Stromal cell of bone marrow (primary cell): ENCODE measurements at regions not wholly inside any gene's neighbourhood (a gene's known extent, or its start where the extent isn't known, plus 50 kb on each side); places are given as distances from the start of the nearest gene placed in this dataset.
"Not testable (repeated sequence)": the region's sequence is repeated elsewhere in the genome, so short reads cannot be mapped to it uniquely, and the experiment has no call there.

Experiments
- DNase-seq: peaks from one replicate; pipeline ENCODE4 v3.0.0-alpha.2; 2012; ENCODE audit warnings: low read depth

- DNase-seq = no peak
Observed at GRCh38 chr13:62524498-62524897, 1108.8 kb upstream of the PCDH20 start.

- DNase-seq = no peak
Observed at GRCh38 chr13:62524061-62524460, 1108.4 kb upstream of the PCDH20 start.

GRCh38 chr13:62512194-62513141, 1096.8 kb upstream of the PCDH20 start:
- peak; percentile 7 for DNase-seq

DNA sequence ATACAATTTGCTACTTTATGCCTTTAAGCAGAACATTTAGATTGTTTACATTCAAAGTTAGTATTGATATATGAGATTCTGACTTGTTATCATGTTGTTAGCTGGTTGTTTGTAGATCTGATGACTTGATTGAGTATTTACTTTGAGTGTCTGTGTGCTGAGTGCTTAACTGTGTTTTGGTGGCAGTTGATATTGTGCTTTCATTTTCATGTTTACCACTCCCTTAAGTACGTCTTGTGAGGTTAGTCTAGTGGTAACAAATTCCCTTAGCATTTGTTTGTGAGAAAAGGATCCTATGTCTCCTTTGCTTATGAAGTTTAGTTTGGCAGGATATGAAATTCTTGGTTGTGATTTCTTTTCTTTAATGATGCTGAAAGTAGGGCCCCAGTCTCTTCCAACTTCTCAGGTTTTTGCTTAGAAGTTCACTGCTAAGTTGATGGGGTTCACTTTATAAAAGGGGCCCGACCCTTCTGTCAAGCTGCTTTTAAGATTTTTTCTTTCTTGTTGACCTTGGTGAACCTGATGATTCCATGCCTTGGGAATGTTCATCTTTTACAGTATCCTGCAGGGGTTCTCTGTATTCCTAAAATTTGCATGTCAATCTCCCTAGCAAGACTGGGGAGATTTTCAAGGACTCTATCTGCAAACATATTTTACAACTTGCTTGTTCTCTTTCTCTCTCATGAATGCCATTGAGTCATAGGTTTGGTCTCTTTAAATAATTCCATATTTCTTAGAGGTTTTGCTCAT, 1095.4 kb upstream of the PCDH20 start:
- DNase-seq = no peak

- DNase-seq = no peak
Observed at GRCh38 chr13:62502588-62502987, 1086.9 kb upstream of the PCDH20 start.

- no peak for DNase-seq
Observed at GRCh38 chr13:62489731-62490130, 1074.1 kb upstream of the PCDH20 start.

GRCh38 chr13:62483774-62484173, 1068.1 kb upstream of the PCDH20 start:
- DNase-seq = no peak

DNA sequence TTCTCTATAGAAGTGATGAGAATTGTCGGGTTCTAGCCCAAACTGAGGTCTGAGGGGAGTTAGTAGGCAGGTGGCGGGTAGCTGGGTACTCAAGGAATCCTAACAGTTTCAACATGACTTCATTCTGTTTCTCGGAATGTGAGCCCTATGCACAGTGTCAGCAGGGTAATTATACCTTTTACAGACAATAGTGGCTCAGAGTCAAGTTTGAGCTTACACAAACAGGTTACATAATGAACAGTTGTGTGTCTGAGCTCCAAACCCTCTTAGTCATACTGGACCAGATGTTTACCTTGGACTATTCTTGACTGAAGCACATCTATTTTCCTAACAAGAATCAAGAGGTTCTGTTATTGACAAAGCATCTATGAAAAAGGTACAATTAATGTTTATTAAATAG, 1066.7 kb upstream of the PCDH20 start:
- no peak for DNase-seq

DNA sequence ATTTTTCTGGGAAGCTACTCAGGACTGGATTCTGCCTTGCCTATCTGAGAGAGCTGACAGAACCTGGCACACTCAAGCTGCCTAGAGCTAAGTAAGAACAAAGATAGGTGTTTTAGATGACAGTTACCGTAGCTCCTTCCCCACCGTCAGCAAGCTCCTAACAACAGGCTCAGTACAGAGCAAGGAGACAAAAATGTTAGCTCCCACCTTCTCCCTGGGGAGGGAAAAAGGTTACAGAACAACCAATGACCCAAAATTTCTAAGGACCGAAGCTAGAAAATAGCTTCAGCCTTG, 1058.2 kb upstream of the PCDH20 start:
- no peak for DNase-seq

- no peak for DNase-seq
Observed at GRCh38 chr13:62473190-62473943, 1057.7 kb upstream of the PCDH20 start.

DNA sequence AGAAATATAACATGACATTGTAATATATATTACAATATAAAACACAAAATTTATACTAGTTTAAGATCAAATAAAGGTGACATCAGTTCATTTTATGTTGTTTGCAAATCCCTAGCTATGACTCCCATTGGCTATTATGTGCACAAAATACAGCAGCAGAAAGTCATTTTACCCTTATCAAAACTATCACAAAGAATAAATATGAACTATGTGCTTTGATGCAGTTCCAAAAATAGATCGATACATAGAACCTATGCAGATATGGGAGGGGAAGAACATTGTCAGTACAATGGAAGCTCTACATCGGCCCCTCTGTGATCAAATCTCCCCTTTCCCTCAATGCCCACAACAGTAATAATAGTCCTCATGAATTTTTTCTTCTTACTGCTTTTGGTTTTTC, 1038.1 kb upstream of the PCDH20 start:
- no peak for DNase-seq

DNA sequence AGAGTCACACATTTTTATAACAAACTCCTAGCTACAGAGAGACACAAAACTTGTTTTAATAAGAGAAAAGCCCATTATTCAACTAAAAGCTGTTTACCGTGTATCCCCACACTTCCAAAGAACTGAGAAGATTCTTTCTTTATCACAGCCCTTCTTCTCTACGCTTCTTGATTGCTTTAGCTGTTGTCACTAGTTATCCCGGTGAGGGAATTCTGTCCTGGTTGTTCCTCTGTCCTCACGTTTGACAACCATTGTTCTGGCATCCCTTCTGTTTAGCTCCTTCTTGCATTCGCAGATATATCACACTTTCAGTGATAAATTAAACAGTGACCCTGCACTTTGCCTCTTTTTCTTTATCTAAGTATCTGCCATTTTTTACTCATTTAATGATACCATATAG, 1035.1 kb upstream of the PCDH20 start:
- DNase-seq = no peak

GRCh38 chr13:62447771-62448382, 1032.2 kb upstream of the PCDH20 start:
- not testable (repeated sequence) for DNase-seq

DNA sequence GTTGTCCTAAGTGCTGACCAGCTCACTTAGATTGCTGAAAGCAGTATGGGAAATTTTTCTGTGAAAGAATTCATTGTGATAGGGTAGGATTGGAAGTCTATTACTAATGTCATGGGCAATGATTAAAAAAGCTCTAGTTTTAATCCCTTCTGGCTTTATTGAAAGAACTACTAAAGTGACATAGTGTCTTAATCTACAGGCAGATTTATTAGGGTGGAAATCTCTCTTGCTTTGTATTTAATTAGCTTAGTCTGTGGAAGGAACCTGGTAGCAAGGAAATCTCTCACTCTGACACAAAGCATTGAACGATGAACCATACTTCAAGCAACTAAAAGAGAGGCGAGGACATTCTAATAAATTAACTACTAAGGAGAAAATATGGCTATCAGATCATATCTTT, 1029.2 kb upstream of the PCDH20 start:
- DNase-seq = no peak

DNA sequence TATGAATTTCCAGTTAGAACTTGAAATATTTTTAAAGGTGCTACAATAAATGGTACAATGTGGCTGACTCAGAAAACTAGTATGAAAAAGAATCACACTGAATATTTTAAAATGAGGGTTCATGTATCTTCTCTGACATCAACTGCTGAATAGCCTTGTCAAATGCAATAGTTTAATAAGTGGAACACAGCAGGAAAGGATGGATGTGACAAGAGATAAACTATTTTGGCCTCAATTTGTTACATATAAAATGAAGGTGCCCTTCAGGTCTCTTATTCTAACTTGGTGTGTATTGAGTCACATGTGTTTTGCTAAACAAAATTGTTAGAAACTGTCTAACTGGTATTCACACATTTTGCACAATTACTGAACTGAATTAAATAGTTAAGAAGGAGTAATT, 1018.4 kb upstream of the PCDH20 start:
- no peak for DNase-seq

DNA sequence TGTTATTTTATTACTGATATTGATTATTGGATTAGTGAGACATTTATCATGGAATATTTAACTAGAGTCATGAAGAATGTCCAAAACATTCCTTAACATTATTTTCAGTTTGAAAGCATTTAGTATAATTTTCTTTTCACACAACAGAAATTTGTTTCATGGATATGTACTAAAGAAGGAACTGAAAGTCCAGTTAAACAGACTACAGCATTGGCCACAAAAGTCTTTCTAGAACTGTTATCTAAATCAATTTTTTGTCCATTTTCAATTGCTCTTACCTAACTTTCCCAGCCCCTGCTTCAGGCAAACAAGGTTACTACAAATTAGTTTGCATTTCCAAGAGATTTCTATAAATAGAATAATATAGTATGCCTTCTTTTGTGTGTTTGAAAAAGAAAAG, 1018.0 kb upstream of the PCDH20 start:
- DNase-seq = no peak

GRCh38 chr13:62432906-62433305, 1017.3 kb upstream of the PCDH20 start:
- no peak for DNase-seq

GRCh38 chr13:62432295-62432694, 1016.6 kb upstream of the PCDH20 start:
- no peak for DNase-seq

DNA sequence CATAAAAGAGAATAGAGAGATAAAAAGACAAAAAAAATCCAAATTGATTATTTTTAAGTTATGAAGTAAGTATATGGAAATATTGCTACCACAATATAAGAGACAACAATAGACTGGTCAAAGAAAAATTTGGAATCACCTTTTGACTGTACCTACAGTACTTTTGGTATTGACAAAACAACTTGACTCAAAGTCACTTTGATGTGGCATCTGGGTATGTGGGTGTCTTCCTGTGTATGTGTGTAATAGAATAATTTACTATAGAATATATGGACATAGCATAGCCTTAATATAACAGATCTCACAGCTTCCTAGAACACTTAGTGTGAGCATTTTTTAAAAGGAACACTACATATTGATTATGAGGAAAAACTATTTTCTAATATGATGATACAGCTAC, 1016.2 kb upstream of the PCDH20 start:
- no peak for DNase-seq

GRCh38 chr13:62418872-62419271, 1003.2 kb upstream of the PCDH20 start:
- no peak for DNase-seq

DNA sequence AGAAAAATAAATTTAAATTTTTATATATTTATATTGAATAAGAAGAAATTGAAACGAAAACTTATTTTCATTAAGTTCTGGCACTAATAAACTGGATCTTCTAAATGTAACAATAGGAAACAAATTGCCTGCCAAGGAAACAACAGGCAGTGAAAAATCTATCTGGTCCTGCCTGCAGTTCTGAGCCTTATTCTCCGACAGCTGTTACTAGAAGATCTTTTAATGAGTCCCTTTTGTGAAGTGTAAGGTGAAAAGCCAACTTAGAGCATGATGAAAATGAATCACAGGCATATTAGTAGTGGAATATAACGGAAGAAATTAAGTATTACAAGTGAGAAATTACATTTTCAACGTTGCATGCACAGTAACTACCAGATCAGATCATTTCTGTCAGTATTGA, 1002.7 kb upstream of the PCDH20 start:
- DNase-seq = no peak

GRCh38 chr13:62407871-62408270, 992.2 kb upstream of the PCDH20 start:
- DNase-seq = no peak
